T1000 (cell line): ENCODE measurements at regions not wholly inside any gene's neighbourhood (a gene's known extent, or its start where the extent isn't known, plus 50 kb on each side); places are given as distances from the start of the nearest gene placed in this dataset.
"Not testable (repeated sequence)": the region's sequence is repeated elsewhere in the genome, so short reads cannot be mapped to it uniquely, and the experiment has no call there.

Experiments
- DNase-seq: peaks from one replicate; lab custom pipeline; 2025; ENCODE audit warnings: mixed read lengths; lab: John Stamatoyannopoulos, UW

DNA sequence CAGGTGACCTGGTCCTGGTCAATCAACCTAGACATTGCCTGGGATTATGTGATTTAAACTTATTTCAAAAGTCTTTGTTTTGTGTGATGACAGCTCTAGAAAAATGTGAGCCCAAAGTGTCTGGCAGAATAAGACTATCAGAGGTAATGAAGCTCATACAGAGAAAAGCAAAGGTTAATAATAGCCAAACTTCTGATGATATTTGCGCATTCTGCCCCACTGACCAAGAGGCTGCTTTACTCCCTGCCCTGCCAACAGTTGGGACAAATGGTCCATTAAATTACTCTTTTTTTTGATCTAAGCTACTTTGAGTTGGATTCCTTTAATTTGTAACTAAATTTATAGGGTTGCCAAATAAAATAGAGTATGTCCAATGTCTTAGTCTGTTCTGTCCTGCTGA lies 911.2 kb downstream of the MCTP2 start:
- DNase-seq = no peak

DNA sequence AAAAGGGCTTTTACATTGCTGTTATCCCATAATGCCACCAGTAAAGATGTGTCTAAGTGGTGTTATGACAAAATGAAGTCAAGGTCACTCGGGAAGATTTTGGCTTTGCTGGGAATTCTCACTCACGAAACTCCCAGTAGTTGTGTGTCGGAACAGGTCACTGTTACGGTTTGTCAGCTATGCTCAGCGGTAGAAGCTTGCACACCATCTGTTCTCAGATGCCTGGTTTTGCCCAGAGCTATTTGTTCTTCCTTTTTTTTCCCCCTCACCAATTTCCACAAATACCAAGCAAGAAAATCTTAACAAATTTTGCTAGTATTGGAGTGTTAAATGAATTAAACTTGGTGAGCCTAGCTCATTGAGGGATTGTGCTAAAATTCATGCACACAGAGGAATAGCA lies 915.1 kb downstream of the MCTP2 start:
- DNase-seq = no peak

DNA sequence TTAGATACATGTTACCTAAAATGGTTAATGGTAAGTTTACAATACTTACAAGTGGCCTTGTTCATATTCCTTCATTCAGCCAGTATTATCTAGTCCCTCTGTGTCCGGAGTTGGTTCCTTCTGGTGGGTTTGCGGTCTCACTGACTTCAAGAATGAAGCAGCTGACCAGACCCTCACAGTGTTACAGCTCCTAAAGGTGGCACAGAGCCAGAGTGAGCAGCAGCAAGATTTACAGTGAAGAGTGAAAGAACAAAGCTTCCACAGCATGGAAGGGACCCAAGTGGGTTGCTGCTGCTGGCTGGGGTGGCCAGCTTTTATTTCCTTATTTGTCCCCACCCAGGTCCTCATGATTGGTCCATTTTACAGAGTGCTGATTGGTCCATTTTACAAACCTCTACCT lies 916.8 kb downstream of the MCTP2 start:
- DNase-seq = no peak

DNA sequence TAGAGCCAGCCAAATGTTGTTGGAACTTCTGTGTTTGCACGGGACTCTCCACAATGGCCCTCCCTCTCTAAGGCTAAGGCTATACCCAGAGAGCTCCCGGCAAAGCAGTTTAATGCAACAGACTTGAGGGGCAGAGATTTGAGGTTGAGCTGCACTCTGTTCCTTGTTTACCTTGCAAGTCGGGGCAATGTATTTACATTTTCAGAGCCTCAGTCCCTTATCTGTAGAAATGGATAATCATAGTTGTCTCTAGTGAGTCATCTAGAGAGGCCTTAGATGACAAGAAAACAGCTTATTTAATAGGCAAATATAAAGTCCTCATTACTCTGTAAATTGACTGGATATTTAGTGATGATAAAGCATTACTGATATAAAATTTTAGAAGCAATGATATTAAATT lies 917.7 kb downstream of the MCTP2 start:
- no peak for DNase-seq

DNA sequence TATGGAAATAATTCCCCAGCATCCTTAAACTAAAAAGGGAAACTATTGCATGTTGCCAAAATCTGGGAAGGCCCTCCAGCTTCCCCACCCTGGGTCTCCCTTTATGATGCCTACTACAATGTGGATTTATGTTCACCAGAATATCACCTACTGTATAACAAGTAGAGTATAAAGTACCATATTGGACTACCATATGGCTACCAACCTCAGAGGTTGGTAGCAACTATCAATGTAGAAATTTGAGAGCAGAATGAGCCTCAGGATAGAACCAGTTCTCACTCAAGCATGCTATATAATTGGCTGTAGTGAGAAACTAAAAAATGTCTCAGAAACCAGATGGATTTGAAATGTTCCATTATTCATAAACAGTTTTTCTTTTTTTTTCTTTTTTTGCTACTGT lies 918.4 kb downstream of the MCTP2 start:
- DNase-seq = no peak

DNA sequence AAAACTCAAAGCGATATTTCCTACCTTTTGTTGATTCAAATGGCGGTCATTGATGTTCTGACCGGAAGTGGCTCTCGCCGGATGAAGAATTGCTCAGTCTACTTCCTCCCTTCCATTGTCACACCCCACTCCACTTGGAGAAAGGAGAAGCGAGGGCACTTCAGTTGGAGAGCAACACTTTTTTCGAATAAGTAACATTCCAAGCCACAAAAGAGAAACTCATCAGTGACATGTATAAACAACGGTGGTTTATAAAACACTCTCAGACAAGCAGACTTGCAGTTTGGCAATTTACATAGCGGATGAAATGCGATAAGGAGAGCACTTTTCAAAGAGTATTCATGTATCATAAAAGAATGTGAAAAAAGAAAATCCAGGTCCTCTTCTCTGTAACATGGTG lies 919.1 kb downstream of the MCTP2 start:
- DNase-seq = no peak

DNA sequence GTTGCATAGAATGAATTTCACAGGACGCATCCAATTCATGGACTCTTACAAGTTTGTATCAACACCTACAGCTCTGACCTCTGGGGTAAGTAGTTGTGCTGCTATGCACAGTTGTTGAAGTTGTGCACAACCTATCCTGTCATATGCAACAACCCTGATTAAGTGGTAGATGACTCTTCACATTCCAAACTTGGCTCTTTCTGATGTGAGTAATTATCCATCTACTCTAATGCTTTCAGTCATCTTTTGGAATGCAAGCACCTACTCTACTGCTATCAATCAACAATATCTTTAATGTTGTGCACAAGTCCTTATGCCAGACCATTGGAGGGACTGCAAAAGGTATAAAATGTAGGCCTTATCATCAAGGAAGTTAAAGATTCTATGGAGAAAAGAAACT lies 921.4 kb downstream of the MCTP2 start:
- no peak for DNase-seq

DNA sequence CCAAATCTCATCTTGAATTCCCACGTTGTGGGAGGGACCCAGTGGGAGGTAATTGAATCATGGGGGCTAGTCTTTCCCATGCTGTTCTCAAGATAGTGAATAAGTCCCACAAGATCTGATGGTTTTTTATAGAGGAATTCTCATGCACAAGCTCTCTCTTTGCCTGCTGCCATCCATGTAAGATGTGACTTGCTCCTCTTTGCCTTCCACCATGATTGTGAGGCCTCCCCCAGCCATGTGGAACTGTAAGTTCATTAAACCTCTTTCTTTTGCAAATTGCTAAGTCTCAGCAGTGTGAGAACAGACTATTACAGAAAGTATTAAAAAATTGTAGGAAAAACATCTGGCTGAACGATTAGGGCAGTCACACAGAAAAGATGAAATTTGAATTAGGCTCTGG lies 921.8 kb downstream of the MCTP2 start:
- not testable (repeated sequence) for DNase-seq

DNA sequence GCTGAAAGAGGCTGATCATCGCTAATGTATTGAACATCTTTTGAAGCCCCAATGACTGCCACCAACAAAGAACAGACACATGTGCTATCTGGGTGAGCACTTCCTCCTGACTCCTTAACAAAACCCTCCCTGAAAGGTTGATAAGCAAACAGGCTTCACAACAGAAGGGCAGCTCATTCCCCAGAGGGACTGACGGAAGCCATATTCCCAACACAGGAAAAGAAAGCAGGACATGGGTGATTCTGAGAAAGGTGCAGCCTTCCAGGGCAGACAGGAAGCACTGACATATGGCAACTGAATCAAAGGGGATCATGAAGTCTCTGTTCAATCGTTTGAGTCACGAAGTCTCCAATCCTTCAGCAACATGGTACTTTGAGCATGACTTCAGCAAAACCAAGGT lies 929.0 kb downstream of the MCTP2 start:
- DNase-seq = no peak

DNA sequence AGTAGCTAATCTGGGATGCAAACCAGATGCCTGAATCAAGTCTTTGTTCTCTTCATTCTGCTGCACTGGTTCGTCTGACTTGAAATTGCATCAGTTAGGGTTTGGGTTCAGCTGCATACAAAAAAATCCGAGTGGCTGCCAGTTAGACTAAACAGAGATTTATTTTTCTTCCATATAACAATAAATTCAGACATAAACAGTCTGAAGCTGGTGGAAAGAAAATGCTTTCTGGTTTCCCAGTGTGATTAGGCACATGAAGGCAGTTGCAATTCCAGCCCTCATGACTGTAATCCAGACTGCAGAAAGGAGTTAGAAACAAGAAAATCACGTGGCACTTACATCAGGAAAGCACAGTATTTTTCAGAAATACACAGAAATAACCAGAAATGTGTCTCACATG lies 930.7 kb downstream of the MCTP2 start:
- DNase-seq = no peak

DNA sequence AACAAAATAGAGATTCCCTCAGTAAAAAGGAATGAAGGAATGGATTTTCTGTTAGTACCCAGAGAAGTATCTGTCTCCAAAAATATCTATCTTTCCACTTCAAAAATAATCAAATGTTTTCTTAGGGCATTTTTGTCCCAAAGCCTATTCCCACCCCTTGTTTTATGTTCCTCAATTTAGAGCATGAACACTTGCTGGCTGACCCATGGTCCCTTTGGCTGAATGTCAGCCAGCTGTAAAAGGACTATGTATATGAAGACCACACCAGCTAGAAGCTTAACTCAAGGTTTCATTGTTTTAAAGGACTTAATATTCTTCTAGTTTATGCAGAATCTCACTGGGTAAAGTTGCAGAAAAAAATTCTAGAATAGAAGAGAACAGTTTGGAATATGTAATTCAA lies 931.2 kb downstream of the MCTP2 start:
- DNase-seq = no peak

DNA sequence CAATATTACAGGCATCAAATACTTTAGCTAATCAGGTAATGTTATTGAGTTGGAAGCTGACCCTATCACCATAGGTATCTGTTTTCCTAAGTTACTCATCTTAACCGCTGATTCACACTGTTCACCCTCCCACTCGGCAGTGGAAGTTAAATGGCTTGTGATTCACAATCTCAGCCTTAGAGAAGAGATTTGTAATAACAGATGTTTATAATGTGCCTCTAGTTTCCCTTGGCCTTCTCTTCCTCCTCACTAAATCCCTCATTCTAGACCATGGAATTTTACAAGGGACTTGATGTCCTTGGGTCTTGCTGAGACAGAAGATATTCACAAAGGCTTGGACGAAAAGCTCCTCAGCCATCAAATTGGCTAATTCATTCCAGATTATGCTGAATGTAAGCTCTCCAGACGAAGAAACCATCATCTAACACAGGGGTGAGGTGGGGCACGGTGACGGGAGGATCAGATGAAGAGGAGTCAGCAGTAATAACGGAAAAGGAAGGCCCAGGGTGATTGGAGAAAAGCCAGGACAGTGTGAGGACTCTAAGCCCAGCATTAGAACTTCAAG lies 931.7 kb downstream of the MCTP2 start:
- DNase-seq = peak; percentile 24

DNA sequence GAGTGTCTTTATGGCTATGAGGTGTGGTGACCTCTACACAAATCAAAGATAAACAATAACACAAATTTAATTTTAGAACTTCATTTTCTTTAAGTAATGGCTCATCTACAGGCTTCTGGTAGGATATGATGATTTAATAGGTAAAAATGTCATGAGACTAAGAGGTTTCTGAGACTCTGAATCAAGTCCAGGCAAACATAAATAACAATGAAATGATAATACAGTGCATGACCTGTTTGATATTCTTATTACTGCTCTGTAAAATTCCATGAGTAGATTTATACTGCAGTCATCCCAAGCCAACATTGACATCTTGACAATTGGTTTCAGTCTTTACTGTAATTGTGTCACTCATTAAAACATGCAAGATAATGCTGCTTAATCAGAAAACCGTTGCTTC lies 936.8 kb downstream of the MCTP2 start:
- DNase-seq = no peak

DNA sequence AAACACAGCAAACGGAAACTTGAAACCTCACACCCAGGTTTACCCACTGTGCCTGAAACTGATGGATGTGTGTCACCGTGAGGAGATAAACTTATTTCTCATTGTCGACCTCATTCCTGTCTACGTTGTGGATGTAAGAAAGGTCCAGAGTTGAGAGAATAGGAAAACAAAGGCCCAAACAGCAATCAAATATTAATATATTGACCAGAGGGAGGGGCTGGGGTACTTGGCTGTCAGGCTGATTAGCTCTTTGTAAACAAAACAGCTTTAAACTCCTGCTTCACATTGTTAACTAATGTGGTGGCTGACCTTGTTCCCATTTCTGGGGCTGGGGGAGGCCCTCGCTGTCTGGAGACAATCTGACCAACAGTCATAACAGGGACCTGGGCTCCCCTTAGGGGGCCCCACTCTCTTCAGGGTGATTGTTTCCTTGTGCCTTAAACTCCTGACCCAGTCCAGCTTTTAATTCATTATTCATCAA lies 937.6 kb downstream of the MCTP2 start:
- DNase-seq = no peak

DNA sequence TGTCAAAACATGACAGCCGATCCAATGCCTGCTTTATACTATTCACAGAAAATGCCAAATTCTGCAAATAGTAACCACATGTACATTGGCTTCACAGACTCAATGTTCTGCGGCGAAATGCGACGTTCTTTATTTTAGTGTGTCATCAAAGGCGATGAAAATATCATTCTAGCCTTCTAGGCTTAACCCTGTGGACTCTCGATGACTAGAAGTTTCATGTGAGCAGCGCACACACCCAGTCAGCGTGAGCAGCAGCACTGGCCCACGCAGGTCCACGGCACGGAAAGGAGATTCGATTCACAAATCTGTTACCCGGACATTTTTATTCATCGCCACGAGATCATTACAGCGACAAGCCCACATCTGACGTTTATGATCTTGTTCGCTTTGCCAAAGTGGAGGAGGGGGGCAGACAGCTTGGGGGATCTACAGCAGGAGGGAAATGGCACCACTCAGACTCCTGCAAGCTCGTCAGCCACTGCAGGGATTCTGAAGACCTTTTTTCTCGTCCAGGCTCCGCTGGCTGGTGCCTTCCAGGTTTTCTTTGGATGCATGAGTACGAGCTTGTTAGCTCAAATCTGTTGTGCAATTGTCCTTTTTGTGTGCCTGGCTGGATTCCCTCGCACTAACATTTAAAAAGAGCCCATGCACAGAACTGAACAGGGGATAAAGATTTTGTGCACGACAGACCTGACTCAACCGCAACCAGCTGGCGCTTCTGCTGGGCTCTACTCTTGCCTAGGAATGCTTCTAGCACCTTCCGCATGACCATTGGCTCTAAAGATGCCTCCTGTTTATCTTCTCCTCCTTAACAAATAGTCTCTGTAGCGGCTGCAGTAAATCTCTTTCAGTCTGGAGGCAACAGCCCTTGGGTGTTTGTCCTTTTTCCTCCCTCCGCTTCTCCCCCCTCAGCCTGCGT lies 938.4 kb downstream of the MCTP2 start:
- no peak for DNase-seq

DNA sequence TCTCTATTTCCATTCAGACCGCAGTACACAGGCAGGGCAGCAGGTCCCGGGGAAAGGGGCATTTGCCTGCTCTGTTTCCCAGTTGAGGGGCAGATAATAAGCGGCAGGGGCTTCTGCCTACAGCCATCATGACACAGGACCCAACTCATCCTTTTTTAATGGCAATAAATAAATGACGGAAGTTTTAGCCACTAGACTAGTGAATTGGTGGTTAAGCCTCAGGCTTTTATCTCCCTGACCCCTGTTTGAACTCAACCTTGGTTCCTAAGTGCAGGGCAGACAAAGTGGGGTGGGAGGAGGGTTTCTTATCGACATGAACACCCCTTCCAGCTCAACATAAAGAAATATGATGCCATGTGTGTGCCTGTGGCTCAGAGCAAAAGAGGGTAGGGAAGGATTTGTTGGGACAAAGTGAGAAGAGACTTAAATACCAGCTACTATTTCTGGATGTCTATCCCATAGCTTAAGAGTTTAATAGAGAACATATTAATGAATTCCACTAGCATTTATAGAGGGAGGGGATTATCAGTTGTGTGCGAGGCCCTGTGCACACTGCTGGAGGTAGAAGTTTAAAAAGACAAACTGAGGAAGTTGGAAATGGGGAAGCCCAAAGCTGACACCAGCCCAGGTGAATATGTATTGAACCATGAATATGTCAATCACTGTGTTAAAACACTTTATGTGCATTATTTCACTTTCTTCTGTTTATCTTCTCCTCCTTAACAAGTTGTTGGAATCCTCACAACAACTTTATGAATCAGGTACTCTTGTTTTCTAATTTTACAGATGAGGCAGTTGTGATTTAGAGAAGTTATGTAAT lies 939.4 kb downstream of the MCTP2 start:
- no peak for DNase-seq

DNA sequence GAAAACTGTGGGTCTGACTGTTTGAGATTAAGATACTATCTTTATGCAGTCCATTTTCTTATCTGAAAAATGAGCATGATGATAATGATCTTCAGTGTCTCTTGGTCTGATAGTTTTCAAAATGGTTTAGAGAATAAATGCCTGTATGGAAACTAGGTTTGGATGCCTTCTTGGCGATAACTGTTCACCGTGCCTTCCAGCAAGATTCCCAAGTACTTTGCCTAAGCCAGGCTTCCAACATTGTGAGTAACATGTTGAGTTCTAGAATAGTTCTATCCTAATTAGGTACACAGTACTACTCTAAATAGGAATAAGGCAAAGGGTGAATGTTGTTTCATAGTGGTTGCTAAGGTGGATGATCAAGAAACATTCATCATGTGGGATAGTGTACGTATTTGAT lies 940.2 kb downstream of the MCTP2 start:
- DNase-seq = no peak

DNA sequence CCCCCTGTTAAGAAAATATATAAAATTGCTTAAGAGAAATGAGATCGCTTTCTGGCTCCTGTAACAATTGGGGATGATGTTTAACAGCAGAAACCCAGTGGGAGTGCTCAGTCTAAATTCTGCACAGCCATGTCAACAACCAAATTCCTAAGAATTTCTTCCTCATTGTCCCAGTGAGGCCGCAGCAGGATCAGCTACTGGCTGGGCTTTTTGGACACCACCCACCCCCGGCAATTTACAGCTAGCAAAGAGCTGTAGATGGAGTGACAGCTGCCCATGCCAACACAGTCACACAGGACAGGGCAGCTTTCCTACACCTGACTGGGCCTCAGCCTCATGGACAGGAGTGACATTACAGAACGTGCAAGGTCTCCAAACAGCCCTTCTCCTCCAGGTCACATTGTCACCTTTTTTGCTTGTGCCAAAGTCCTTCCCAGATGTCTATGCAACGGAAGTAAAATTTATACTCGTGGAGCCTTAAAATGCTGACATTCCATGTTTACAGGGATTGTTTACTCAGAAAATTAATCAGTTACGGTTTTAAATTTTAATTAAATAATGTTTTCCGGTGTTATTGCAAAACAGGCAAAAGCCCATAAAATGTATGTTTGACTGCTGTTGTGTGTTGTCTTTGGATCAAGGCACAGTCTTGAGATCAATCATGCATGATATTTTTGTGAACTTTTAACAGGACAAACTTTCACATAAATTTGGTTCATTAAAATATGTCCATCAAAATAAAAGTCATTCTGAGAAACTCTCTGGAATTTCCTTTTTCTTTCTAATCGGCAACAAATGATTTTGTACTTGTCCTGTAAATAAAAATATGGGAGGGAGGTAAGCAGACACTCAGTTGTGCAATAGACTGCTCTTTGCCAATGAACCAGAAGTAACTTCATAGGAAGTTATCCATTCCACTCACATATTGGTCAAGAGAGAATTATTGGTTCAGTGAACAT lies 943.2 kb downstream of the MCTP2 start:
- DNase-seq = no peak

DNA sequence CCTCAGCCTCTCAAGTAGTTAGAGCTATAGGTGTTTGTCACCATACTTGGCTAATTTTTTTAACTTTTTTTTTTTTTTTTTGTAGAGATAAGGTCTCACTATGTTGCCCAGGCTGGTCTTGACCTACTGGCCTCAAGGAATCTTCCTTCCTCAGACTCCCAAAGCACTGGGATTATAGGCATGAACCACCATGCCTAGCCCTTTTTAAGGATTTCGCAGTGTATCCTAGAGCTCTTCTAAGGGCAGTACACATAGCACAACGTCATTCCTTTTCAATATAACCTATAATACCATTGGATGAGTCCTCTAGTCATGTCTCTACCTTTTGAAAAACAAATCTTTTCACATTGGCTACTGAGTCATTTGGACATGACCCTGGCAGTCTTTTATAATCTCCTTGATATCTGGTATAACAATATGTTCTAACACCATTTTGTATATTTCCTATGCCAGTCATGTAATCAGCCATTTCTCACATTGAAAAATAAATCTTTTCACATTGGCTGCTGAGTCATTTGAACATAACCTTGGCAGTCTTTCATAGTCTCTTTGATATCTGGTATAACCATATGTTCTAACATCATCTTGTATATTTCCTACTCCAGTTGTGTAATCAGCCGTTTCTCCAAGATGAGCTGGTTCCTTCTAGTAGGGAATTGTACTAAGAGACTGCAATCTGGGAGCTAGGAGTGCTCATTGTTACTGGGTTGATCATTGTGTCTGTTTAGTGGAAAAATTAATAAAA lies 944.7 kb downstream of the MCTP2 start:
- DNase-seq = no peak

DNA sequence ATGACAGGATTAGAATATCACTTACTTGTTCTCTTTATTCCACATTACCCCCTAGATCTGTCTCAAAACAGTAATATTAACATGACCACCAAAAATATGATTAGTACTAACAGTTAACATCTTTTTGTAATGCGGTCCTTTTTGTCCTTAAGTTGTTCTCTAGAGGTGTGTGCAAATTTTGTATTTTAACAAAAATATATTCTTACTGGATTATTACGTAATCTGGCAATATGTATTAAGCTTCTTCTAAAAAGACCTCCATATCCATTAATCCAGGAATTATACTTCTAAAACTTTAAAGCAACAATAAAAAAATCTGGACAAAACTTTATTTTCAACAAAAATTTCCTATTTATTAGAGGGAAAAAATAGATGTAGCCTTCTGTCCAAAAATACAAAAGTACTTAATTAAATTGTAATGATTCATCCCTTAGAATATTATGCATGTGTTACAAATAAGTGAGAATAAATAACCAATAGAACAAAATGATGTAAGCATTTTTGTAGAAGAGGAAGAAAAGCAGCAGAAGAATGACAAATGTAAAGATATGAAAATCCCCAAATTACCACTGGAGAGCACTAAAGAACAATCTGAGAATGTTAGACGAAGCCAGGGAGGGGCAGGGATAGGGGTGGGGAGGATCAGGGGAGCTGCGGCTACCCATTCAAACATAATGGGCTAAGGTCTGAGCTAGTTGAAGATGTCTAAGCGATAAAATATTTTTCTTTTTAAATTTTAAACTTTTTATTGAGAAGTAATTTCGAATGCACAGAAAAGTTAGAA lies 945.6 kb downstream of the MCTP2 start:
- no peak for DNase-seq
